ENCODE measurements at regions not wholly inside any gene's neighbourhood (a gene's known extent, or its start where the extent isn't known, plus 50 kb on each side); places are given as distances from the start of the nearest gene placed in this dataset.

GRCh38 chr14:82067221-82067875 lies 533.7 kb upstream of the SEL1L start:
- no peak for DNase-seq

GRCh38 chr14:82070040-82070439 lies 536.4 kb upstream of the SEL1L start:
- DNase-seq, result no peak

- no peak for DNase-seq
These were observed 537.1 kb upstream of the SEL1L start for GRCh38 chr14:82070753-82071152.

- no peak for DNase-seq
These were observed 539.9 kb upstream of the SEL1L start for GRCh38 chr14:82073547-82073946.

- peak; percentile 5 for DNase-seq
These were observed 541.9 kb upstream of the SEL1L start for GRCh38 chr14:82075566-82075965.

- DNase-seq, result no peak
These were observed 545.9 kb upstream of the SEL1L start for GRCh38 chr14:82079553-82079952.

GRCh38 chr14:82080370-82080769 lies 546.7 kb upstream of the SEL1L start:
- no peak for DNase-seq

- DNase-seq, result no peak
These were observed 551.2 kb upstream of the SEL1L start for GRCh38 chr14:82084813-82085212.

GRCh38 chr14:82091097-82091496 lies 557.4 kb upstream of the SEL1L start:
- DNase-seq, result no peak

GRCh38 chr14:82094829-82095345 lies 561.2 kb upstream of the SEL1L start:
- no peak for DNase-seq

- DNase-seq, result no peak
These were observed 570.4 kb upstream of the SEL1L start for GRCh38 chr14:82104013-82104412.

- DNase-seq, result no peak
These were observed 578.7 kb upstream of the SEL1L start for GRCh38 chr14:82112210-82112839.

GRCh38 chr14:82113007-82113406 lies 579.4 kb upstream of the SEL1L start:
- DNase-seq, result no peak

GRCh38 chr14:82113710-82114109 lies 580.1 kb upstream of the SEL1L start:
- DNase-seq, result no peak

GRCh38 chr14:82116721-82117120 lies 583.1 kb upstream of the SEL1L start:
- DNase-seq, result no peak

GRCh38 chr14:82122655-82123054 lies 589.0 kb upstream of the SEL1L start:
- DNase-seq, result no peak

- DNase-seq, result no peak
These were observed 590.9 kb upstream of the SEL1L start for GRCh38 chr14:82124511-82124910.

- no peak for DNase-seq
These were observed 592.4 kb upstream of the SEL1L start for GRCh38 chr14:82126006-82126405.

GRCh38 chr14:82134411-82134810 lies 600.8 kb upstream of the SEL1L start:
- DNase-seq, result no peak

- DNase-seq, result no peak
These were observed 604.8 kb upstream of the SEL1L start for GRCh38 chr14:82138431-82138830.

- DNase-seq, result no peak
These were observed 613.2 kb upstream of the SEL1L start for GRCh38 chr14:82146846-82147245.

GRCh38 chr14:82153689-82154088 lies 620.0 kb upstream of the SEL1L start:
- DNase-seq, result no peak

- DNase-seq, result no peak
These were observed 626.0 kb upstream of the SEL1L start for GRCh38 chr14:82159624-82160023.

GRCh38 chr14:82180139-82180538 lies 646.5 kb upstream of the SEL1L start:
- DNase-seq, result no peak

GRCh38 chr14:82182646-82183045 lies 649.0 kb upstream of the SEL1L start:
- DNase-seq, result no peak
